ENCODE measurements at regions not wholly inside any gene's neighbourhood (a gene's known extent, or its start where the extent isn't known, plus 50 kb on each side); places are given as distances from the start of the nearest gene placed in this dataset.

DNA sequence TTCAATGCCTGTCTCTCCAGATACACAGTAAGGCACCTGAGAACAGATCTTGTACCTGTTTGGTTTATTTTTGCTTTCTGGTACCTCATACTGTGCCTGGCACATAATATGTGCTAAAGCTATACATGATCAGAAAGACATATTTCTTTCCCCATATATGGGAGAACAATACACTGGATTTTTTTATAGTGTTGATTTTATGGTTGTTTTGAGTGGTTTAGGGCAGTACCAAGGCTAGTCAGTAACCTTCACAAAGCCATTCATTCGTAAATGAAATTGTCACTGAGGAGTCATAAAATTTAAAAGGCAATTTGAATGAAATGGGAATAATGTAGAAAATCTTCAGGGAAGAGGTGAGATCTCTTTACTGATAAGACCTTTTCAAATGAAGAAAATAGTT is 810.2 kb downstream of the TUSC7 start:
- Histone ChIP-seq H3K4me3 (no peak overlapping the region), H3K27ac (no peak overlapping the region)

DNA sequence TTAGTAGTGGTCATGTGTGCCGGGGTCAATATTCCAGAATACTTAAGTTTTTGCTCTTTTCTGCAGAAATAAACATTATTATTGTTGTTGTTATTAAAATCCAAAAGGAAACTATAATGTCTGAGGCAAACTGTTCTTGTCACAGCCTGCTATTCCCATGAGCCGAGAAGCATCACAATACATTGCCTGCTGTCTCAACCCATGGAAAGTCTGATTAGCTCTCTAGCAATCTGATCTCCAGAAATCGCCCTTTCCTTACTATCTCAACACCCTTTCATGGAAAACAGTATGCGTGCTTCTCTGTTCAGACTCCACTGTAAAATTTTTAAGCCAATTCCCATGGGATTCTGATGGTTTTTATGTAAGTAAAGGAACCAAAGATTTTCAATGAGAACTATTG is 811.0 kb downstream of the TUSC7 start:
- Histone ChIP-seq H3K27ac (no peak overlapping the region), H3K4me3 (no peak overlapping the region)

DNA sequence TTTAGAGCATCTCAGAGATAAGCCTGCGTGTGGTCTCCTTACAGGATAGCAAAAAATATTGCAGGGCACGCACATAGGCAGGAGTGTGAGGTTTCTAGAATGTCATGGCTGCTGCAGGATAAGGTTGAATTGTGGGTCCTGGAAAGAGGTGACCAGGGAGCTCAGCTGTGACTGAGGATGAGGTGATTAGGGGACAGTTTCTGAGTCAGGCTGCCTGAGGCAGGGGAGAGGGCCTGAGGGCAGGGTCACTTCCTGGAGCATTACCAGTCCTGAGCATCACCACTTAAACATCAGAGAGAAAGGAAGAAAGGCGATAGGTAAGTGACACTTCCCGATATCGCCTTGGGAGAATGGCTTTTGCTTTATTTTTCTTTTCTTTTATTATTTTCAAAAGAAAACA is 813.8 kb downstream of the TUSC7 start:
- Histone ChIP-seq H3K27ac (no peak overlapping the region), H3K4me3 (no peak overlapping the region)

DNA sequence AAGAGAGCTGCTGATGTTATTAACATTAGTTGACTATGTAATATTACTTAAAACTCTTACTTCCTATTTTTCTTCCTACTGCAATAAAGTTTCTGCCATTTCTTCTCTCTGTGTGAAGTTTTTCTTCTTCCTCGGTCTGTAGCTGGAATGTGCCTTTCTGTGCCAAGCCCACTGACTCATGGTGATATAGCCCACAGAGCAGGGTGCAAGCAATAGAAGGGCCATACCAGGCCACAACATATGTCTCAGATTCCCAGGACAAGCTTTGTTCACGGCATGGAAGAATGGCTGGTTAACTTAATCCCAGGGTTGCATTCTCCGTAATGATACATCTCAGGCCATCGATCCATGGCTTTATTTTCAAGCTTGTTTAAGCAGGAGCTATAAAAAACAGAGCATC is 815.3 kb downstream of the TUSC7 start:
- Histone ChIP-seq H3K4me3 (no peak overlapping the region), H3K27ac (no peak overlapping the region)

DNA sequence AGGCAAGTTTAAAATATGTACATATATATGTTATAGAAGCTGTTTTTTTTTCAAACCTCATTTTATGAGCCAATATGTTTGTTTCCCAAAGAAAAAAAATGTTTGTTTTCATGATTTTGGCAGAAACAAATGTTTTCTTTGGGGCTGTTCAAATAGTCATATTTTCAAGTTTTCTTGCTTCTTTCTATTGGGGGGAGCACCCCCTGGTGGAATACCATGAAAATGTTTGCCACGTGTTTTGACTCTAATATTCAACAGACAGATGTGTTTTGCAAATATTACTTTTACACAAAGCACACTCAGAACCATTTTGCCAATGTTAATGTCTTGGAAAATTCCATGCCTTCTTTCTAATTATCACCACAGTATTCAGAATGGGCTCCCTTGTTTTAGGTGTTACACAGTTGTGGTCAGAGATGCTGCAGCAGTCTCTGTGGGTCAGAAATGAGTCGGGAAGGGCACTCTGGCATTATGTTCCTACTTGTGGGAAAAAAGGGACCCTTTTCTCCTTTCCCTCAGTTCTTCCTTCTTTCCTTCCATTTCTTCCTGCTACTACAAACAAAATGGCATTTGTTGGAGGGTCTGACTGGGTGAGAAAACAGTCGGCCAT is 817.0 kb downstream of the TUSC7 start:
- Histone ChIP-seq H3K4me3 (no peak overlapping the region), H3K27ac (no peak overlapping the region)

DNA sequence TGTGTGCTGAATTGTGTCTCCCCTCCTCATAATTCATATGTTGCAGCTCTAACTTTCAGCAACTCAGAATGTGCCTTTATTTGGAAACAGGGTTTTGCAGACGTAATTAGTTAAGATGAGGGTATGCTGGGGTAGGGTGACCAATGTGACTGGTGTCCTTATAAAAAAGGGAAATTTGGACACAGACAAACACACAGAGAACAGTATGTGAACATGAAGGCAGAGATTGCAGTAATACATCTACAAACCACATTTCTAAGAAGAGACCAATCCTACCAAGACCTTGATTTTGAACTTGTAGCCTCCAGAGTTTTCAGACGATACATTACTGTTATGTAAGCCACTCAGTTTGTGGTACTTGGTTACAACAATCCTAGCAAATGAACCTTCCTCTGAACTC is 817.8 kb downstream of the TUSC7 start:
- H3K27ac ChIP-seq: no peak overlapping the region

DNA sequence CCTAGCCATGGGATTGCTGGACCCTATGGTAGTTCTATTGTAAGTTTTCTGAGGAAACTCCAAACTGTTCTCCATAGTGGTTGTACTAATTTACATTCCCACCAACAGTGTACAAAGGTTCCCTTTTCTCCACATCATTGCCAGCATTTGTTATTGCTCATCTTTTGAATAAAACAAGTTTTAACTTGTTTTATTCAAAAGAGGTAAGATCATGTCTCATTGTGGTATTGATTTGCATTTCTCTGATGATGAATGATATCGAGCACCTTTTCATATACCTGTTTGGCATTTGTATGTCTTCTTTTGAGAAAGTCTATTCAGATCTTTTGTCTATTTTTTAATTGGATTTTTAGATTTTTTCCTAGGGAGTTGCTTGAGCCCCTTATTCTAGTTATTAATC is 819.1 kb downstream of the TUSC7 start:
- Histone ChIP-seq H3K27ac (no peak overlapping the region), H3K4me3 (no peak overlapping the region)

More for the DNA sequence above, 817.8 kb downstream of the TUSC7 start:
- no peak overlapping the region for H3K4me3 ChIP-seq

DNA sequence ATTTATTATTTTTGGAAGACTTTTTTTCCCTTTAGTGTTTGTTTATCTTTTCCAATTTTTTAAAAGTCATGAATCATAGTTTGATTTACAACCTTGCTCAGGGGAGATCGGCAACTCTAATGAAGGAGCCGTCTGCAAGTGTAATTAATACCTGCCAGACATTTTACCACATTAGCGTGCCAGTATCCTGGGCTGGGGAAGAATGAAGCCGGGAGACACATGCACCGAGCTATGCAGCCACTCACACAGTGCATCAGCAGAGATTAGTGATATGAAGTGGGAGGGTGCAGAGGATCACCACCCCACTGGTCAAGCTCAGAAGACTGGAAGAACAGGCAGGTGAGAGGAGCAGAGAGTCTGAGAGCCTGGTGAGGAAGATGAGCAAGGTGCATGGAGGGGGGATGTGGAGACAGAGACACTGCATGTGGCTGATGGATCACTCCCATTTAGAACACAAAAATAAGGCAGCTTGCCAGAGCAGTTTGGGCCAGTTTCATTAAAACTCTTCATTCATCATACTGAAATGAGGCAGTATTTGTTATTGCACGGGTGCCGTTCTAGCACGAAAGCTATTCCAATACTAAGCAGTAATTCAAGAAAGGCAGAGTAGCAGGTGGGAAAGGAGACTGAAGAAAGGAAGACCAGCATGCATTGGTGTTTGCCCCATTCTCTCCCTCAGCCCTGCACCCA is 821.6 kb downstream of the TUSC7 start:
- no peak overlapping the region for H3K4me3 ChIP-seq
- no peak overlapping the region for H3K27ac ChIP-seq

DNA sequence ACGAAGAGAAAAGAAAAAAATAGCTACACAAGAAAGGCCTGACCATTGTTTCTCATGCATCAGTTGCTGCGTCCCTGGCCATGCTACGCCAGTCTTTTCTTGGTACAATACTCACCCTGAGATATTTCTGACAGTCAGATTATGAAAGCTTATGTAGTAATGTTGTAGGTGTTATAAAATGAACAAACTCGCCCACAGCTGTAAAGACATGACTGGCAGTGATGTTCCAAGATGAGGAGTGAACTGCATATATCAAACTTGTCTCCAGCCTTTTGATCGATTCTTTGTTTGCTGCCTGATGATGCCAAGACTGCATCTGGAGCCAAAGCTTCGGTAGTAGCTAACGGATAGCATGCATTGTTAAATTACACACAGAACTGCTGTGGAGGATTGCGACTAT is 822.7 kb downstream of the TUSC7 start:
- Histone ChIP-seq H3K27ac (no peak overlapping the region), H3K4me3 (no peak overlapping the region)

DNA sequence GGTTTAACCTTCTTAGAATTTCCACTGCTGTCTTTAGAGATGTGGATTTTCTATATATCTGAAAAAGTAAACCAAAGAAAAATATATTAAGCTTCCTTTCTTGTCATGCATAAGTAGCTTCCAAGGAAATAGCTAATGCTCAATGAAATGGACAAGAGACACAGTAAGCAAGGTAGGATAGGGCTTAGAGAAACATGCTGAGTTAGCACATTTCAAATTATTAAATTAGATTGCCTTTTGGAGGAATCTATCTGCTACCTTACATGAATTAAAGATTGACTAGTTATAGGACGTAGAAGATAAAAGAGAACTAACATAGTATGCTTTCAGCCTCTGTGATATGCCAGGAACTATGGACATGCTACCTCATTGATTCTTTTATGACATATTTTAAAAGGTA is 824.6 kb downstream of the TUSC7 start:
- Histone ChIP-seq H3K27ac (no peak overlapping the region), H3K4me3 (no peak overlapping the region)

DNA sequence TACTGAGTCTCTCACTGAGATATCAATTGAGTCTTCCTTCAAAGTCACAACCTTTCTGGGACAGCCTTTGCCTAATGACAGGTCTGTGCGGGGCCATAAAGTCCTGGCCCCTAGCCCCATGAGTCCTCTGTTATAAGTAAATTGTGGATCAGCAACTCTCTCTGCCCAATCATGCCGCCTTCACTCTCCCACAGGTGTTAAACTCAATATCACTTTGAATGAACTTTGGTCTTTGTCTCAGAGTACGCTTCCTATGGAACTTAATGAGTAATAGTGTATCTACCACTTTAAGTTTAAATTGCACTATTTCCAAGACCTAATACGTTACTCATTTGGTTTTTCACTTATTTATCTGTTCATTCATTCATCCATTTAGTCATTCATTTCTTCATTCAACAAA is 826.4 kb downstream of the TUSC7 start:
- no peak overlapping the region for H3K4me3 ChIP-seq
- no peak overlapping the region for H3K27ac ChIP-seq

DNA sequence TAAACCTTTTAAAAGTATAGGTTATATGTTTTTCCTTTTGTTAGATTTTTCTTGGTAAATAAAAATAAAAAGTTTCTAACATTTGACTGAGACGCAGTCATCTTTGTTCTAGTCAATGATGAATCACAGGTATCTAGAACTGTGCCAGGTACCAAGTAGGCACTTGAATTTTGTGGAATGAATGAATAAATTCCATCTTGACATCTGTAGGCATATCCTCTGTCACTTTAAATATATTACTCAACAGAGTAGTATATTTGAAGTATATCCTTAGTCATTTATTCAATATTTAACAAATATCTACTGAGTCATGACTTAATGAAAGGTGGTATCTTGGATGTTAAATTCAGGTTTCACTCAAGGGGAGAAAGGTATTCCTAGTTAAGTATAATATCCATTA is 828.4 kb downstream of the TUSC7 start:
- Histone ChIP-seq H3K27ac (no peak overlapping the region), H3K4me3 (no peak overlapping the region)

DNA sequence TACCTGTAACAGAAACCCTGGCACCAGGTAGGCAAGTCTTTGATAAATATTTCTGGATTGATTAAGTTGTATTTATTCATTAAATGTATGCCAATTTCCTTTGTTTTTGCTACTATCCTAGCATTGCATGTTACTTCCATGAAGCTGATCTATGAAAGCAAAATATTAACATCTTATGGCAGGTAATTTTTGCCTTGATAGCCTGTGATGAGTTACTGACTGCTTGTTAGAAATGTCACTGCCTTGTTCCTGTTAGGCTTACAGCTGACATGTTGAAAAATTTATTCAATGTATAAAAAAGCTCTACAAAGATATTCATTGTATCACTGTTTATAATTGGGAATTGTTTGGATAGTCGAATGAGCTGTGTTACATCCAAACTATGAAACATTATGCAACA is 830.1 kb downstream of the TUSC7 start:
- H3K4me3 ChIP-seq: no peak overlapping the region

DNA sequence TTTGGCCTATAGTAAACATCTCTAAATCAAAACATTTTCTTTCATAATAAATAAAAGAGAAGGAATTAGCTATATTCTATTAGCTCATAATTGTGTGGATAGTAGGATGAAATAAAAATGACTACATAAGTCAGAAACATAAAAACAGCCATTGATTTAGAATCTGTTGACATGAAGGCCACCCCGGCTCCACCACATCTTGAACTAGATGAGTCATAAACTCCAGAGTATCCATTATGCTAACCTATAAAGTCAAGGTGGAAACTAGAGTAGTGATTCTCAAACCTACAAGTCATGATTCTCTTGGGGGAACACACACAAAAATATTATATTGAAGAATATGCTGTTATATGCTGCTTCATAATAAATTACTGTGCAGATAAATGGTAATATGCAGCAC is 831.0 kb downstream of the TUSC7 start:
- no peak overlapping the region for H3K27ac ChIP-seq
- no peak overlapping the region for H3K4me3 ChIP-seq

More for the DNA sequence above, 830.1 kb downstream of the TUSC7 start:
- no peak overlapping the region for H3K27ac ChIP-seq

DNA sequence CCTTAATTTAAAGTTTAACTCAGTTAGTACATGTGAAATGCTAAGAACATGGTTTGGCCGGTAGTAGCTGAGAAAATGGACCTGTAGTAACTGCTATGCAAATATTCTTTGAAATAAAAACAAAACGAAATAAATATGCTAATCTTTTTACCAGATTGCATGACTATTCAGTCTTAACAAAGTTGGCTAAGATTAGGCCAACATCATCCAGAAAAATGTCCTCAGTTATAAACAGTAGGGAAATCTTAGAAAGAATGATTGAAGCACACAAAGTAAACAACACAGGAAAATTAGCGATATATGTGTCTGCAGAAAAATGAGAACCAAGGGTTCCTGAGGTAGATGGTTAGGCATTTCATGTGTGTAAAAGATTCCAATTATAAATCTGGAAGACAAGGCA is 832.1 kb downstream of the TUSC7 start:
- no peak overlapping the region for H3K27ac ChIP-seq
- no peak overlapping the region for H3K4me3 ChIP-seq

DNA sequence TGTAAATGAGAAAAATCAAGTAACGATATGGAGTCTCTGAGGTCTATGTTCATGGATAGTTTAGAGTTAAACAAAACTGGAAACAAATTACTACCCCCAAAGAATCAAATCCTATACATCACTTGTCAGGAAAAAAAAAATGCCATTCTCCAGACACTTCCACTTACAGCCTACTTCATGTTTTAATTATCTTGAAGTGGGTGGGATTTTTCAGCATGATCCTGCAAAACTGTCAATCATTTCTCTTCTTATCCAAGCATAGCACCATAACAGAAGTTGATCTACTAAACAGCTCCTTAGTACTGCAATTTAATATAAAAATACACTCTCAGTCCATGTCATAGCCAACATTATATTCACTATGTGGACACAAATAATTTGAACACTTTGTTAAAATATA is 833.9 kb downstream of the TUSC7 start:
- no peak overlapping the region for H3K4me3 ChIP-seq
- H3K27ac ChIP-seq: no peak overlapping the region

DNA sequence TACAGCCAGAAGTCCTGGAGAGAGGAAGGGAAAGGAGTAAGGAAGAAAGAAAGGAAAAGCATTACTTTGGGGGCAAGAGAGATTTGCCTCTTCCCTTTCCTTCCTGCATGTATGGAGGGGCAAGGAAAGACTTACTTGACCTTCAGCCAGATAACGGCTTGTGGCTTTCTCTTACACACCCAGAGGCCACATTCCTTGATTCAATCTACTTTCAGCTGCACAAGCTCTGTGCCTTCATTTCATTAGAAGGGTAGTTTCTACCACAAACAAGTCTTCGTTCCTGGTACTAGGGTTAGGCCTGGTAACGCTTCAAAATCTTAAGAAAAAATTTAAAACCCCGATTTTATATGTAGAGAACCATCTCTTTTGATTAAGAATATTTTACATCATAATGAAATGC is 835.9 kb downstream of the TUSC7 start:
- H3K27ac ChIP-seq: no peak overlapping the region
- H3K4me3 ChIP-seq: no peak overlapping the region

DNA sequence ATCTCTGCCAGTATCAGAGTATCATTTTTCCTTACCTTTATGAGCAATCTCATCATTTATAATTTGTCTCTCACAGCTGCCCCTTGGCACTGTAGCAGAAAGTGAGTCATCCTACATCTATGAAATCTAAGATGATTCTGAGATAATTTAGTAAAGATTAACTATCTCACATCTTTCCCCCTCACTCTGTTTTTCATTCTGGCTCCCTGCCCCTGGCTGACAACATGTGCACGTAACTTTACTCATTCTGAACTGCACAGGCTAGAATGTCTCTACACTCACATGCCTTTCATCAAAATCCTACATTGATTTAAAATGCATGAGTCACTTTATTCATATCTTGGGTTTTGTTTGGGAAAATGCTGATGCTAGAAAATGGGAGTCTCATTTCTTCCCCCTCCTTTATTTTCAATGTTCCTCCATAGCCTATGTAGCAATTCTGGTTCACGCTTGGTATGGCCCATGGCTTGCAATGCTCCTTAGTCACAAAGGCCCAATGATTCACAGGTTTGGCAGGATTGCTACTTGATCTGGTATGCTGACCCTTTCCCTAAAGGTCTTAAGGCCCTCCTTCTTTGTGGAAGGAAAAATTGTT is 838.5 kb downstream of the TUSC7 start:
- no peak overlapping the region for H3K4me3 ChIP-seq

DNA sequence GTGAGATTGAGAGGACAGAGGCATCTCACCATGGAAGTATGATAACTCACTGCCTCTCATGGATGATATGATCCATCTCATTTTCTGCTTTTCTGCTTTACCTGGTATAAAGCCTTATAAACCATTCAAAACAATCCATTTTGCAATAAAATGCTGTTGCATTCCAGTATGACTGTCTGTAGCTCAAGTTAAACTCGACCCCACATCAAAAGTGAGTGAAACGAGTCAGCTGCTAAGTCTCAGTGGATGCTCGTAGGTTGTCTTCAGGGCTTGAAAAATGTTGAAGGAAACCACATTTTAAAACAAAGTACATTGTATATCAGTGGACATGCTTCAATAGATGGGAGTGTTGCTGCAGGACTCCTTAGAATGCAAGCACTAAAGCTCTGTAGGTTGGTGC is 839.0 kb downstream of the TUSC7 start:
- H3K4me3 ChIP-seq: no peak overlapping the region
- H3K27ac ChIP-seq: no peak overlapping the region

More for the DNA sequence above, 838.5 kb downstream of the TUSC7 start:
- no peak overlapping the region for H3K27ac ChIP-seq

DNA sequence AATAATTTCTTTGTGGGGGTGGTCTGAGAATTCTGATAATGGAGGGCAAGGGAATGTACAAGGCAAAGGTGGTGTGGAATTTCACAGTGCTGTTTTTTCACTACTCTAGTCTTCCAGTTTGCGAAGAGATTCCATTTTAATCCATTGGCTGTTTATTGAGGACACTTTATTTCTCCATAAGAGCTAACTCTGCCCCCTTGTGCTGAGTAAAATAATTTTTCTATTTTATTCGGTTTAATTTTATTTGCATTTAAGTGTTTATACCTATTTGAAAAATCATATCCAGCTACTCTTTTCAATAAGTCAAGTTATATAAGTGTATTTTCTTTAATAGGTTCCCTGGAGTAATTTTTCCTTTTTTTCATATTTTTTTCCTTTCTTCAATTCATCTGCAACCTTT is 840.1 kb downstream of the TUSC7 start:
- H3K4me3 ChIP-seq: no peak overlapping the region
- H3K27ac ChIP-seq: no peak overlapping the region

DNA sequence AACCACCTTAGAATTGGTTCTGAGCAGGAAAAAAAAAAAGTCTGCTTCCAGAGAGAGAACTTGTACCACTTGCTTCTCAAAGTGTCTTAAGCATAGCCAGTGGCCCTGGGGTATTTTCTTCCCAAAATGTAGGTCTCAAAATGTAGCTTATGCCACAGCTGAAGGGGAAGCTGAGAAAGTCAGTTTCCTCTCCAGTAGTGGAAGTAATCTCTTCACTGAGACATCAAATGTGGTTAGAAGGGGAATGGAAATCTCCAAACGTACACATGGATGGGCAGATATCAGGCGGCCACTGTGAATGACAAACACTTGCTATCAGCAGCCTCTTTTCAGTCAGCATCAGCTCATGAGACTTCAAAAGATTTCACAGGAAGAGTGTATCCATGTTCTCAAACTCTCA is 841.2 kb downstream of the TUSC7 start:
- Histone ChIP-seq H3K27ac (no peak overlapping the region), H3K4me3 (no peak overlapping the region)

DNA sequence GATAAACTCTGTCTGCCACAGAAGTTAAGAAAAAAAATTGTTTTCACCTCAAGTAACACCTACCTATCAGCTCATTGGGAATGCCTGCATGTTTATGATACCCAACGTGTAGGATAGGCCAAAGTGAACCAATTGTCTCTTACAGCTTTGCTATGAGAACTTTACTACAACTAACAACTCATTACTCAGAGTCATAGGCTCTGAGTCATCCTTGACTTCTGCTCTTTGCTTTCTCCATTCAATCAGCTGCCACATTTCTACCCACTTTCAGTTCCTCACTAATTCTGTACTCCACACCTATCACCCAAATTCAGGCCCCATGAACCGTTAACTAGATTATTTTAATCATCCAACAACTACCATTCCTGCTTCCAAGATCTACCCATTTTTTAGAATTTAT is 843.9 kb downstream of the TUSC7 start:
- H3K4me3 ChIP-seq: no peak overlapping the region

More for the DNA sequence above, 843.9 kb downstream of the TUSC7 start:
- no peak overlapping the region for H3K27ac ChIP-seq

Measured in skin epidermis (tissue), 12 donors.